ENCODE measurements at regions not wholly inside any gene's neighbourhood (a gene's known extent, or its start where the extent isn't known, plus 50 kb on each side); places are given as distances from the start of the nearest gene placed in this dataset.

DNA sequence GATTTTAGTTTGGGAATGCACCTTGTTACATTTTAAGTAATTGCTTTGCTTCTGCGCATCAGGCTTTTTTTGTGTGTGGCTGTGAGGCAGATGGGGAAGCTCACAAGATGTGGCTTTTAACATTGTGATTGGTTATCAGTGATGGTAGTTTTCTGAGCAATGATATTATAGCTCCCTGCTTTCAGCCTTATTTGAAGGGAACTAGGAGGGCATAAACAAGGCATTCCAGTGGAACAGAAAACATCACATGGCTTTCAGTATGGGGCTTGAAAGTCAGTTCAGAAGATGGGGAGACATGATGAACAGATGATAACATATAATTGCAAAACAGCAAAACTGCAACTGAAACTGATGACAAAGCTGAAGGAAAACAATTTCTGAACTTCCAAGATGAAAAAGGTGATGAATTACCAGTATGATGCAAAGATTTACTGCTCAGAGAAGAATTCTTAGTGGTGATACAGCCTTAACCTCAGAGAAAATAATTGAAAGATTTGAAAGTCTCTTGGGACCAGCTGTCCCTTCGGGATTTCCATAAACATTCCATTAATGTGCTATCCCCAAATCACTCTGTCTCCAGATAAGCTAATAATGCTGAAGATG, 439.7 kb downstream of the RND3 start:
- intact Hi-C loops (cut with micrococcal nuclease) (no loop called here), dilution Hi-C loops (cut with MboI; ENCODE audit: extremely low pct_ligation_motif_present, low sequenced_read_pairs) (no loop called here)
- no peaks in the 10 kb centered on the region for H3K79me2 ChIP-seq (ENCODE audit: control insufficient read depth, insufficient read depth, low read length)
- H3K4me2 ChIP-seq (ENCODE audit: insufficient read depth, low read length) = no peak overlapping the region
- no peak overlapping the region for H3K27ac ChIP-seq (ENCODE audit: insufficient read depth, low read depth, low read length)
- no peaks in the 10 kb centered on the region for H4K20me1 ChIP-seq (replicated peaks; ENCODE audit: control insufficient read depth, extremely low read depth, insufficient read depth, low read length)
- H3K4me1 ChIP-seq (ENCODE audit: control insufficient read depth, extremely low read depth, insufficient read depth, low read length) = no peaks in the 10 kb centered on the region
- FAIRE-seq = no peak
- TF ChIP-seq POLR2A (IDR thresholded peaks at IDR 0.05; ENCODE audit: low read depth, low read length) (no peak), GATA2 (IDR thresholded peaks at IDR 0.05; ENCODE audit: insufficient read depth, insufficient read length, low read depth, low read length) (no peak), JUN (IDR thresholded peaks at IDR 0.05; ENCODE audit: borderline replicate concordance, insufficient read depth, insufficient read length, low read depth) (no peak)
- TF ChIP-seq, protein P1, sequence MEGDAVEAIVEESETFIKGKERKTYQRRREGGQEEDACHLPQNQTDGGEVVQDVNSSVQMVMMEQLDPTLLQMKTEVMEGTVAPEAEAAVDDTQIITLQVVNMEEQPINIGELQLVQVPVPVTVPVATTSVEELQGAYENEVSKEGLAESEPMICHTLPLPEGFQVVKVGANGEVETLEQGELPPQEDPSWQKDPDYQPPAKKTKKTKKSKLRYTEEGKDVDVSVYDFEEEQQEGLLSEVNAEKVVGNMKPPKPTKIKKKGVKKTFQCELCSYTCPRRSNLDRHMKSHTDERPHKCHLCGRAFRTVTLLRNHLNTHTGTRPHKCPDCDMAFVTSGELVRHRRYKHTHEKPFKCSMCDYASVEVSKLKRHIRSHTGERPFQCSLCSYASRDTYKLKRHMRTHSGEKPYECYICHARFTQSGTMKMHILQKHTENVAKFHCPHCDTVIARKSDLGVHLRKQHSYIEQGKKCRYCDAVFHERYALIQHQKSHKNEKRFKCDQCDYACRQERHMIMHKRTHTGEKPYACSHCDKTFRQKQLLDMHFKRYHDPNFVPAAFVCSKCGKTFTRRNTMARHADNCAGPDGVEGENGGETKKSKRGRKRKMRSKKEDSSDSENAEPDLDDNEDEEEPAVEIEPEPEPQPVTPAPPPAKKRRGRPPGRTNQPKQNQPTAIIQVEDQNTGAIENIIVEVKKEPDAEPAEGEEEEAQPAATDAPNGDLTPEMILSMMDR (IDR thresholded peaks at IDR 0.05; ENCODE audit: extremely low read depth in 1 of 2, insufficient read depth in 1 of 2, low read depth in 1 of 2, low read length in 2 of 2) = no peak
- H2AFZ ChIP-seq (ENCODE audit: low read depth, low read length) = no peak overlapping the region
- H3K4me3 ChIP-seq (replicated peaks in 1 of 3; ENCODE audit: insufficient read depth in 1 of 3, low read depth in 1 of 3, low read length in 3 of 3) = no peak overlapping the region
- no TSS peak for BruUV-seq (replicated peaks)
- H3K9ac ChIP-seq (replicated peaks; ENCODE audit: extremely low read depth, insufficient read depth, low read length) = no peak overlapping the region
- POLR2A ChIA-PET = no interaction called here
- H3K36me3 ChIP-seq (ENCODE audit: control insufficient read depth in 2 of 2, extremely low read depth in 1 of 2, insufficient read depth in 2 of 2, low read length in 2 of 2) = no peaks in the 10 kb centered on the region
- CTCF ChIA-PET = interaction anchor here (0.6 to 1.8 kb wide), 4 partner anchors 11 to 50 kb away, joined by 3 to 5 read pairs (median 4); no protein-coding TSS in a partner anchor
- H3K9me3 ChIP-seq (replicated peaks; ENCODE audit: control insufficient read depth, insufficient read depth, low read length) = no peaks in the 10 kb centered on the region
- H3K27me3 ChIP-seq (ENCODE audit: control insufficient read depth in 2 of 2, insufficient read depth in 2 of 2, low read length in 2 of 2) = no peaks in the 10 kb centered on the region
- no peak for DNase-seq (ENCODE audit: low read depth, low spot score)
- no peaks in the 10 kb centered on the region for H3K9me1 ChIP-seq (replicated peaks; ENCODE audit: control insufficient read depth, extremely low read depth, insufficient read depth, low read length)

DNA sequence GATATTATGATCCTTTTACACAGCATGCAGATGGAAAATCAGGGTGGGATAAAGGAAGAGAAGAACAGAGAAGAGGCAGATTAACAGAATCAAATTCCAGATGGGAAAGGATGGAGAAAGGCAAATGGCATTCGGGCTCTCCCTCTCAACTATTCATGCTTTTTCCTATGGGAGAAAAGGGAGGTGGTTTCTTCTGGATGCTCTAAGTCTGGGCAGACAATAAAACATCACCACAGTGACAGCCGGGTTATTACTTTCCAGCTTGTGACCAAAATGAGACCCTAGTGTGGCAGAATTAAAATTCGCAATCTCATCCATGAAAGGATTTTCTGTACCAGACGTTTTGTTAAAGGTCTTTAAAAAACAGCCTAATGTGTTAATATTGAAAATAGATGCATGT, 440.7 kb downstream of the RND3 start:
- Histone ChIP-seq H3K9me3 (replicated peaks; ENCODE audit: control insufficient read depth, insufficient read depth, low read length) (no peaks in the 10 kb centered on the region), H4K20me1 (replicated peaks; ENCODE audit: control insufficient read depth, extremely low read depth, insufficient read depth, low read length) (no peaks in the 10 kb centered on the region), H3K4me3 (replicated peaks in 1 of 3; ENCODE audit: insufficient read depth in 1 of 3, low read depth in 1 of 3, low read length in 3 of 3) (no peak overlapping the region), H3K9me1 (replicated peaks; ENCODE audit: control insufficient read depth, extremely low read depth, insufficient read depth, low read length) (no peaks in the 10 kb centered on the region), H3K4me1 (ENCODE audit: control insufficient read depth, extremely low read depth, insufficient read depth, low read length) (no peaks in the 10 kb centered on the region), H3K9ac (replicated peaks; ENCODE audit: extremely low read depth, insufficient read depth, low read length) (no peak overlapping the region), H3K27ac (ENCODE audit: insufficient read depth, low read depth, low read length) (no peak overlapping the region), H2AFZ (ENCODE audit: low read depth, low read length) (peak overlapping the region; percentile 41), H3K36me3 (ENCODE audit: control insufficient read depth in 2 of 2, extremely low read depth in 1 of 2, insufficient read depth in 2 of 2, low read length in 2 of 2) (no peaks in the 10 kb centered on the region), H3K27me3 (ENCODE audit: control insufficient read depth in 2 of 2, insufficient read depth in 2 of 2, low read length in 2 of 2) (no peaks in the 10 kb centered on the region), H3K79me2 (ENCODE audit: control insufficient read depth, insufficient read depth, low read length) (no peaks in the 10 kb centered on the region), H3K4me2 (ENCODE audit: insufficient read depth, low read length) (no peak overlapping the region)
- CTCF ChIA-PET = interaction anchor here (1.8 kb wide), 1 partner anchor 11 kb away, joined by 5 read pairs; no protein-coding TSS in a partner anchor
- POLR2A ChIA-PET = no interaction called here
- DNase-seq (ENCODE audit: low read depth, low spot score) = no peak
- no peak for FAIRE-seq
- intact Hi-C loops (cut with micrococcal nuclease) = no loop called here
- TF ChIP-seq EZH2 (IDR thresholded peaks at IDR 0.05; ENCODE audit: borderline replicate concordance, low read depth, low read length, severe bottlenecking) (no peak), POLR2AphosphoS5 (IDR thresholded peaks at IDR 0.05; ENCODE audit: insufficient read depth, low read depth, low read length) (no peak), FOS (IDR thresholded peaks at IDR 0.05; ENCODE audit: borderline replicate concordance, insufficient read depth, low read length) (no peak), POLR2A (IDR thresholded peaks at IDR 0.05; ENCODE audit: low read depth, low read length) (no peak), JUN (IDR thresholded peaks at IDR 0.05; ENCODE audit: borderline replicate concordance, insufficient read depth, insufficient read length, low read depth) (no peak)
- no TSS peak for BruUV-seq (replicated peaks)
- dilution Hi-C loops (cut with MboI; ENCODE audit: extremely low pct_ligation_motif_present, low sequenced_read_pairs) = no loop called here
